Epithelial cell of prostate (primary cell): ENCODE measurements at regions not wholly inside any gene's neighbourhood (a gene's known extent, or its start where the extent isn't known, plus 50 kb on each side); places are given as distances from the start of the nearest gene placed in this dataset.

ENCODE experiments used
- DNase-seq: peaks from one replicate; pipeline ENCODE4 v3.0.0-alpha.2; 2011; ENCODE audit warnings: low read depth, low spot score
- H3K27ac ChIP-seq: fragments of 450-650 bp; 2 replicates; pipeline ENCODE4 v1.5.1; 2017; ENCODE audit warnings: mild to moderate bottlenecking

- H3K27ac ChIP-seq = no peak overlapping the region
Measured at GRCh38 chr1:56397409-56397808, 182.0 kb downstream of the PLPP3 start.

GRCh38 chr1:56396581-56396980, 182.8 kb downstream of the PLPP3 start:
- no peak for DNase-seq
- H3K27ac ChIP-seq = no peak overlapping the region

More at GRCh38 chr1:56397409-56397808, 182.0 kb downstream of the PLPP3 start:
- DNase-seq = no peak

GRCh38 chr1:56395776-56396175, 183.6 kb downstream of the PLPP3 start:
- H3K27ac ChIP-seq = no peak overlapping the region

GRCh38 chr1:56394298-56394697, 185.1 kb downstream of the PLPP3 start:
- DNase-seq = no peak
- no peak overlapping the region for H3K27ac ChIP-seq

More at GRCh38 chr1:56395776-56396175, 183.6 kb downstream of the PLPP3 start:
- DNase-seq = no peak

GRCh38 chr1:56390934-56391731, 188.2 kb downstream of the PLPP3 start:
- no peak overlapping the region for H3K27ac ChIP-seq
- no peak for DNase-seq

GRCh38 chr1:56390232-56390867, 189.0 kb downstream of the PLPP3 start:
- H3K27ac ChIP-seq = no peak overlapping the region
- DNase-seq = no peak

- no peak overlapping the region for H3K27ac ChIP-seq
- DNase-seq = no peak
Measured at GRCh38 chr1:56389813-56390212, 189.6 kb downstream of the PLPP3 start.

- no peak for DNase-seq
- H3K27ac ChIP-seq = no peak overlapping the region
Measured at GRCh38 chr1:56387071-56387740, 192.2 kb downstream of the PLPP3 start.

GRCh38 chr1:56385314-56385713, 194.0 kb downstream of the PLPP3 start:
- no peak overlapping the region for H3K27ac ChIP-seq
- no peak for DNase-seq

- no peak overlapping the region for H3K27ac ChIP-seq
- DNase-seq = no peak
Measured at GRCh38 chr1:56382929-56383328, 196.4 kb downstream of the PLPP3 start.

GRCh38 chr1:56380531-56380930, 198.8 kb downstream of the PLPP3 start:
- no peak overlapping the region for H3K27ac ChIP-seq
- DNase-seq = no peak

GRCh38 chr1:56378341-56379070, 200.9 kb downstream of the PLPP3 start:
- H3K27ac ChIP-seq = no peak overlapping the region
- no peak for DNase-seq

- no peak overlapping the region for H3K27ac ChIP-seq
- no peak for DNase-seq
Measured at GRCh38 chr1:56377431-56377830, 201.9 kb downstream of the PLPP3 start.

GRCh38 chr1:56376188-56376984, 203.0 kb downstream of the PLPP3 start:
- DNase-seq = no peak
- H3K27ac ChIP-seq = no peak overlapping the region

- DNase-seq = no peak
- no peak overlapping the region for H3K27ac ChIP-seq
Measured at GRCh38 chr1:56375326-56375804, 204.0 kb downstream of the PLPP3 start.

- DNase-seq = no peak
- H3K27ac ChIP-seq = no peak overlapping the region
Measured at GRCh38 chr1:56374026-56374974, 205.1 kb downstream of the PLPP3 start.

GRCh38 chr1:56370513-56370912, 208.8 kb downstream of the PLPP3 start:
- no peak overlapping the region for H3K27ac ChIP-seq
- DNase-seq = no peak

- no peak overlapping the region for H3K27ac ChIP-seq
- DNase-seq = no peak
Measured at GRCh38 chr1:56363007-56363770, 216.2 kb downstream of the PLPP3 start.
